ENCODE measurements at regions not wholly inside any gene's neighbourhood (a gene's known extent, or its start where the extent isn't known, plus 50 kb on each side); places are given as distances from the start of the nearest gene placed in this dataset.
A peak's percentile ranks its signal among the peaks of the same experiment; 100 is the strongest.

DNA sequence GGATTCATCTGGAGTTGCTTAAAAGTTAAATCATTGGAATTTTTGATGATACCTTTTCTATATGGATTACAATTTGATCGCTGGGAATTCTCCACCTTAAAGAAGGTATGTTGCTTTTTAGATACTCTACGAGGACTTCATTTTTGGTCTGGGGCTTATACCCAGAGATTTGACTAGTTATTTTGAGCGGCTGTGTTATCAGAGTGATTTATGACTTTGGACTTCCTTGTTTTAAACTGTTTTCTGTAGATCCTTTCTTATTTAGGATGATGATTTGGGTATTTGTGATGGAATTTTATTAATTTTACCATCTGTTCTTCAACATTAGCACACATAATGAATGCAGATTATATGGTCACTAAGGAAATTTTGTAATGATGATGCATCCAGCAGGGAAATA, 75.2 kb downstream of the SOX4 start:
- TF ChIP-seq, protein P1, sequence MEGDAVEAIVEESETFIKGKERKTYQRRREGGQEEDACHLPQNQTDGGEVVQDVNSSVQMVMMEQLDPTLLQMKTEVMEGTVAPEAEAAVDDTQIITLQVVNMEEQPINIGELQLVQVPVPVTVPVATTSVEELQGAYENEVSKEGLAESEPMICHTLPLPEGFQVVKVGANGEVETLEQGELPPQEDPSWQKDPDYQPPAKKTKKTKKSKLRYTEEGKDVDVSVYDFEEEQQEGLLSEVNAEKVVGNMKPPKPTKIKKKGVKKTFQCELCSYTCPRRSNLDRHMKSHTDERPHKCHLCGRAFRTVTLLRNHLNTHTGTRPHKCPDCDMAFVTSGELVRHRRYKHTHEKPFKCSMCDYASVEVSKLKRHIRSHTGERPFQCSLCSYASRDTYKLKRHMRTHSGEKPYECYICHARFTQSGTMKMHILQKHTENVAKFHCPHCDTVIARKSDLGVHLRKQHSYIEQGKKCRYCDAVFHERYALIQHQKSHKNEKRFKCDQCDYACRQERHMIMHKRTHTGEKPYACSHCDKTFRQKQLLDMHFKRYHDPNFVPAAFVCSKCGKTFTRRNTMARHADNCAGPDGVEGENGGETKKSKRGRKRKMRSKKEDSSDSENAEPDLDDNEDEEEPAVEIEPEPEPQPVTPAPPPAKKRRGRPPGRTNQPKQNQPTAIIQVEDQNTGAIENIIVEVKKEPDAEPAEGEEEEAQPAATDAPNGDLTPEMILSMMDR (conservative IDR thresholded peaks at IDR 0.05), result no peak
- H3K27me3 Mint-ChIP-seq, result peaks cover 31% of the 10 kb centered on the region
- H3K4me3 Mint-ChIP-seq, result peak overlapping the region; percentile 95
- DNase-seq (ENCODE audit: extremely low spot score, unreplicated experiment), result no peak
- H3K27ac Mint-ChIP-seq, result no peak overlapping the region
- H3K36me3 Mint-ChIP-seq, result peaks cover 15% of the 10 kb centered on the region
- H3K9me3 Mint-ChIP-seq, result peaks cover 8% of the 10 kb centered on the region
- H3K4me1 Mint-ChIP-seq (ENCODE audit: unreplicated experiment), result peaks cover 43% of the 10 kb centered on the region

DNA sequence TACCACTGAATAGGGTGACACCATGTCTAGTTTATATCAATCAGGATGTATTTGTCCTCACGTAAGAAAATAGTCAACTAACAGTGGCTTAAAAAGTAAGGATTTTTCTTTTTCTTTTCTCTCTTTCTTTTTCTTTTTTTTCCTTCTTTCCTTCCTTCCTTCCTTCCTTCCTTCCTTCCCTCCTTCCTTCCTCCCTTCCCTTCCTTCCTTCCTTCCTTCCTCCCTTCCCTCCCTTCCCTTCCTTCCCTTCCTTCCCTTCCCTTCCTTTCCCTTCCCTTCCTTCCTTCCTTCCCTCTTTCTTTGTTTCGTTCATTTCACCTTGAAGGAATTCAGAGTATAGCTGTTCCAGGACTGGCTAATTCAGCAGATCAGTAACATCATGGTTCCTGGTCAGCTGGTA, 83.2 kb downstream of the SOX4 start:
- no peak for DNase-seq (ENCODE audit: extremely low spot score, unreplicated experiment)
- H3K4me3 Mint-ChIP-seq, result no peak overlapping the region
- H3K36me3 Mint-ChIP-seq, result peaks cover 33% of the 10 kb centered on the region
- no peaks in the 10 kb centered on the region for H3K27me3 Mint-ChIP-seq
- no peak overlapping the region for H3K27ac Mint-ChIP-seq
- H3K4me1 Mint-ChIP-seq (ENCODE audit: unreplicated experiment), result peaks cover 12% of the 10 kb centered on the region
- H3K9me3 Mint-ChIP-seq, result peaks cover 12% of the 10 kb centered on the region
- TF ChIP-seq, protein P1 (conservative IDR thresholded peaks at IDR 0.05), result no peak

GRCh38 chr6:21678990-21679389, 85.4 kb downstream of the SOX4 start:
- H3K27ac Mint-ChIP-seq, result no peak overlapping the region
- peaks cover 7% of the 10 kb centered on the region for H3K4me1 Mint-ChIP-seq (ENCODE audit: unreplicated experiment)
- no peak overlapping the region for H3K4me3 Mint-ChIP-seq

DNA sequence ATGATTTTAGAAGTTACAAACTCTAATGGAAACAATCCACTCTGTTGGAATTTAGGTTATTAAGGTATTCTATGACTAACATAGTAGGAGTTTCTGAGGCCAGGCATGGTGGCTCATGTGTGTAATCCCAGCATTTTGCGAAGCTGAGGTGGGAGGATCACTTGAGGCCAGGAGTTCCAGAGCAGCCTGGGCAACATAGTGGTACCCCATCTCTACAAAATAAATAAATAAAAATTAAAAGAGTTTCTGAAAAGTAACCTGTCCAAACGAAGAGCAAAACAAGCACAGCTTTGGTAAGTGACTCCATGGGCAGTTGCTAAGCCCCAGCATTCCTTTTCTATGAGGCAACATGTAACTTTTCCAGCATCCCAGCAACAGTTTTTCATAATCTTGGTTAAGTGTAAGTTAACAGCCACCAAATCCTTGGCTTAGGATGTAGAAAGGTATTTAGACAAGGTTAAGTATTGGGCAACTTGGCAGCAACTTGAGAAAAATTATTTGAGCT, 86.3 kb downstream of the SOX4 start:
- peaks cover 30% of the 10 kb centered on the region for H3K36me3 Mint-ChIP-seq
- no peak for DNase-seq (ENCODE audit: extremely low spot score, unreplicated experiment)
- peaks cover 4% of the 10 kb centered on the region for H3K4me1 Mint-ChIP-seq (ENCODE audit: unreplicated experiment)
- TF ChIP-seq, protein P1 (conservative IDR thresholded peaks at IDR 0.05), result no peak
- H3K27ac Mint-ChIP-seq, result no peak overlapping the region
- H3K9me3 Mint-ChIP-seq, result no peaks in the 10 kb centered on the region
- no peaks in the 10 kb centered on the region for H3K27me3 Mint-ChIP-seq
- no peak overlapping the region for H3K4me3 Mint-ChIP-seq

More at GRCh38 chr6:21678990-21679389, 85.4 kb downstream of the SOX4 start:
- H3K36me3 Mint-ChIP-seq, result peaks cover 31% of the 10 kb centered on the region
- no peak for DNase-seq (ENCODE audit: extremely low spot score, unreplicated experiment)
- peaks cover 3% of the 10 kb centered on the region for H3K9me3 Mint-ChIP-seq
- no peaks in the 10 kb centered on the region for H3K27me3 Mint-ChIP-seq
- TF ChIP-seq, protein P1 (conservative IDR thresholded peaks at IDR 0.05), result no peak

- peaks cover 33% of the 10 kb centered on the region for H3K36me3 Mint-ChIP-seq
- H3K27me3 Mint-ChIP-seq, result no peaks in the 10 kb centered on the region
- no peak overlapping the region for H3K4me3 Mint-ChIP-seq
- H3K27ac Mint-ChIP-seq, result no peak overlapping the region
- no peaks in the 10 kb centered on the region for H3K9me3 Mint-ChIP-seq
- peaks cover 4% of the 10 kb centered on the region for H3K4me1 Mint-ChIP-seq (ENCODE audit: unreplicated experiment)
- TF ChIP-seq, protein P1 (conservative IDR thresholded peaks at IDR 0.05), result no peak
- DNase-seq (ENCODE audit: extremely low spot score, unreplicated experiment), result no peak
These were observed 87.1 kb downstream of the SOX4 start for GRCh38 chr6:21680611-21681010.

DNA sequence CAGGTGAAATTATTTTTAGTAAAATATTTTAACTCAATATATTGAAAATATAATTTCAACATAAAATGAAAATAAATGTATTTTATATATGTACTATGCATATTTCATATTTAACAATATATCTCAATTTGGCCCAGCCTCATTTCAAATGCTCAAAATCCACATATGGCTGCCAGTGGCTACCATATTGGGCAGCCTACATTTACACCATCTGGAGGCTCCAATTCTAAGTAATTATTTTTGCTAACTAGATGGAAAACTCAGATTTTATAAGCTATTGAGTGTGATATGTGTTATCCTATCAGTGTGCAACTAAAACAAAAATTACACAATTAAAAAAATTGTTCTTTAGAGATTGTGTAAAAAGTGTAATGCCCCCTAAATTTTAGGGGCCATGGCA, 96.9 kb downstream of the SOX4 start:
- DNase-seq (ENCODE audit: extremely low spot score, unreplicated experiment), result no peak
- peaks cover 52% of the 10 kb centered on the region for H3K36me3 Mint-ChIP-seq
- no peaks in the 10 kb centered on the region for H3K27me3 Mint-ChIP-seq
- H3K4me1 Mint-ChIP-seq (ENCODE audit: unreplicated experiment), result peaks cover 17% of the 10 kb centered on the region
- H3K4me3 Mint-ChIP-seq, result no peak overlapping the region
- TF ChIP-seq, protein P1 (conservative IDR thresholded peaks at IDR 0.05), result no peak
- no peak overlapping the region for H3K27ac Mint-ChIP-seq
- H3K9me3 Mint-ChIP-seq, result peaks cover 5% of the 10 kb centered on the region

Data from type B pancreatic cell (in vitro differentiated cells).